ENCODE measurements at regions not wholly inside any gene's neighbourhood (a gene's known extent, or its start where the extent isn't known, plus 50 kb on each side); places are given as distances from the start of the nearest gene placed in this dataset.

GRCh38 chr3:127486321-127486944 is 104.1 kb downstream of the TPRA1 start:
- Histone ChIP-seq H3K4me3 (ENCODE audit: low read depth, low read length) (no peak overlapping the region), H3K27ac (no peak overlapping the region), H3K36me3 (no peaks in the 10 kb centered on the region), H3K27me3 (ENCODE audit: insufficient read depth, low read depth, severe bottlenecking) (no peaks in the 10 kb centered on the region), H3K9me3 (ENCODE audit: severe bottlenecking) (no peaks in the 10 kb centered on the region)
- no peak for DNase-seq
- TF ChIP-seq CTCF (IDR thresholded peaks at IDR 0.05; ENCODE audit: low read depth, low read length): no peak

- DNase-seq: no peak
- Histone ChIP-seq H3K4me3 (ENCODE audit: low read depth, low read length) (no peak overlapping the region), H3K36me3 (no peaks in the 10 kb centered on the region), H3K27ac (no peak overlapping the region), H3K9me3 (ENCODE audit: severe bottlenecking) (no peaks in the 10 kb centered on the region), H3K27me3 (ENCODE audit: insufficient read depth, low read depth, severe bottlenecking) (no peaks in the 10 kb centered on the region)
- TF ChIP-seq CTCF (IDR thresholded peaks at IDR 0.05; ENCODE audit: low read depth, low read length): no peak
Observed at GRCh38 chr3:127485396-127486170, 105.0 kb downstream of the TPRA1 start.

GRCh38 chr3:127484601-127485388 is 105.7 kb downstream of the TPRA1 start:
- no peak for TF ChIP-seq CTCF (IDR thresholded peaks at IDR 0.05; ENCODE audit: low read depth, low read length)
- Histone ChIP-seq H3K4me3 (ENCODE audit: low read depth, low read length) (no peak overlapping the region), H3K27ac (no peak overlapping the region), H3K9me3 (ENCODE audit: severe bottlenecking) (no peaks in the 10 kb centered on the region), H3K36me3 (no peaks in the 10 kb centered on the region), H3K27me3 (ENCODE audit: insufficient read depth, low read depth, severe bottlenecking) (no peaks in the 10 kb centered on the region)
- DNase-seq: no peak

GRCh38 chr3:127483902-127484591 is 106.5 kb downstream of the TPRA1 start:
- Histone ChIP-seq H3K27me3 (ENCODE audit: insufficient read depth, low read depth, severe bottlenecking) (no peaks in the 10 kb centered on the region), H3K27ac (no peak overlapping the region), H3K4me3 (ENCODE audit: low read depth, low read length) (no peak overlapping the region), H3K9me3 (ENCODE audit: severe bottlenecking) (no peaks in the 10 kb centered on the region), H3K36me3 (no peaks in the 10 kb centered on the region)
- no peak for TF ChIP-seq CTCF (IDR thresholded peaks at IDR 0.05; ENCODE audit: low read depth, low read length)
- no peak for DNase-seq

GRCh38 chr3:127483005-127483641 is 107.4 kb downstream of the TPRA1 start:
- DNase-seq: no peak
- no peak overlapping the region for H3K27ac ChIP-seq
- no peaks in the 10 kb centered on the region for H3K9me3 ChIP-seq (ENCODE audit: severe bottlenecking)
- H3K27me3 ChIP-seq (ENCODE audit: insufficient read depth, low read depth, severe bottlenecking): no peaks in the 10 kb centered on the region
- no peaks in the 10 kb centered on the region for H3K36me3 ChIP-seq
- H3K4me3 ChIP-seq (ENCODE audit: low read depth, low read length): no peak overlapping the region
- no peak for TF ChIP-seq CTCF (IDR thresholded peaks at IDR 0.05; ENCODE audit: low read depth, low read length)
